HG02943 (cell line): ENCODE measurements at regions not wholly inside any gene's neighbourhood (a gene's known extent, or its start where the extent isn't known, plus 50 kb on each side); places are given as distances from the start of the nearest gene placed in this dataset.

ENCODE experiments used
- ATAC-seq: cut with Tn5 transposase; IDR thresholded peaks from one replicate; pipeline ENCODE4 v1.9.1; 2021; ENCODE audit warnings: mild to moderate bottlenecking, low read depth, moderate library complexity; ENCODE audit not compliant: unreplicated experiment

DNA sequence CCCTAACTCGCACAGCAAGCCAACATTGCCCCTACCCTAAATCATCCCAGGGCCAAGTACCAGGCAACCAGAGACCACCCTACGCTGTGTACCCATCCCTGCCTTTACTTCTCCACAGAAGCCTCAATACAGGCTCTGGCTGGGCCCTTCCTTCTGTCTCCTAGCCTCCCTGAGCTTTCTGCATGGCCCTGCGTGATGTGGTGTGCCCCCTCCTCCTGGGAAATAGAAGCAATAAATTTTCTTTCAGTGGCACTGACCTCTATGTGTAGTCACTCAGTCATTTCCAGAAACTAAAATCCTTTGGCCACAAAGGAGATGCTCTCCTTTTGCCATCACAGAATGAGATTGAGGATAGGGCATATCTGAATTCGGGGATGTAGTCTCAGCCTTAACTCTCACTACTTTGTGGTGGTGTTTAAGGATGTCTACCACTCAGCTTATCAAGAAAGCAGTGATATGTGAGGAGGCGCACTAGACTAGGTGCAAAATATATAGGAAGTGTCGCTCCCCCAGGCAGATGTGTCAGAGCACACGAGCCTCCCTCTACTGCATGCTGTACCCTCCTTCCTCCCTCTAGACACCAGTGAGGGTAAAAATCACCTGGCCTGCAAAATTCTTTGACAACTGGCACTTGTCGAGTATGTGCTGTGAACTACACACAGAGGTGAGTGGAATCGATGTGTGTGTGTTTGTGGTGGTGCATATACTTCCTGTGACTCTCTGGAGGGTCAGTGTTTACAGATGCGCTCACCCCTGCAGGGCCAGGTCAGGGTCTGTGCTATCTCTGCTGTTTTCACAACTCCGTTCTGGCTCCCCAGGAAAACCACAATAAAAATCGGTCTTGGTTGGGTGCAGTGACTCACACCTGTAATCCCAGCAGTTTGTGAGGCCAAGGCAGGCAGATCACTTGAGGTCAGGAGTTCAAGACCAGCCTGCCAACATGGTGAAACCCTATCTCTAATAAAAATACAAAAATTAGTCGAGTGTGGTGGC lies 825.9 kb upstream of the IGFBP3 start:
- no peak for ATAC-seq

DNA sequence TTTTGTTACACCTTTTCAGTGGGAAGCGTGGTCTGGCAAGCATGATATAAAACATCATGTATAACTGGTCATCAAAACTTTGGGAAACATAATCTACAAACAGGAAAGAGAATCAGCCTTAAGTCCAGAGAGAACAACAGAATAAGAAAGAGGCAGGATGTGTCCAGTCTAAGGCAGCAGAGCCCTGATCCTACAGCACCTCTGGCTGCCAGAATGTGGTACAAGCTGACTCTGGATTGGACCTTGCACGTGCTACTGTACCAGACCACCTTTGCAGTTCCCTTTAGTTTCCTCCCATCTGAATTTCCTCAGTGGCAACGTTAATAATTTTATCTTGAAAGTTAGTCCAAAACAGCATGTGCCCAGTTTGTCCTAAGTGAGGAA lies 824.6 kb upstream of the IGFBP3 start:
- ATAC-seq: no peak

DNA sequence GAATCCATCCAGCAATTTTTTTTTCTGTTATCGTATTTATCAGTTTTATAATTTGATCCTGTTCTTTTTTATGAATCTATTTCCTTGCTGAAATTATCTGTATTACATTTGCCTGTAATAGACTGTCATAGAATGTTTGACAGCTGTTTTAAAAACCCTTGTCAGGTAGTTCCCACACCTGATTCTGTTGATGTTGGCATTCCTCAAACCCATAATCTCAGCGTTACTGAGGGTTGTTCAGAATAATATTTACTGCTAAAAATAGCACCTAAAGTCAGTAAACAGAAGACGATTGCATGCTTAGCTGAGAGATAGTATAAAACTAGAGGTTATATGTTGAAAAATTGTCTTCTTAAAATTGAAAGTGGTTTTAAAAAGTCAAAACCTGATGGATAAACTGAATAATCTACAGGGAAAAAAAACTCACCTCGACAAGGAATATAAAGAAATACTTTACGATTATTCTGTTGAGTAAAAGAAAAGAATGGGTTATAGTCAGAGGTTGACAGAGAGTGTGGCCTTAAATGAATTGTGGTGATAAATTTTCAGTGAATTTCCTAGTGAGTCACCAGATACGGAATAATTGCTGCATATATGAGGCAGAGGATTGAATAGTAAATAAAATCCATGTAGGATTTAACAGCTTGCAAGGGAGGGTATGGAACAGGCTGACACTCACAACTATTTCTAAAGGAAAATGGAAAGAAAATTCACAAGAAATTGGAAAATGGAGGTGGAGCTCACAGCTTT lies 824.1 kb upstream of the IGFBP3 start:
- no peak for ATAC-seq

DNA sequence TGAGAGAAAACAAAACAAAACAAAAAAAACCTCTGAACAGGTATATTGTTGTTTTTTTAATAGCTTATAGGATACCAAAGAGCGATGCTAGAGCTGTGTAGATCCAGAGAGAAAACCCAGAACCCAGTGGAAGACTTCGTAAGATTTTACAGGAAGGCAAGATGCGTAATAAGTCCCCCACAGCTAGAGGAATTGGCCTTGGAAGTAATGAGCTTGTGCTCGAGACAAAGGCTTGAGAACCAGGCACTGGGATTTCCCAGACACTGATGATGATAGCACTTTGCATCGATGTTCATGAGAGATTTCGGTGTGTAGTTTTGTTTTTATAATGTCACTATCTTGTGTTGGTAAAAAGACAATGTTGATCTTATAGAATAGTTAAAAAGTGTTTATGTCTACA lies 821.5 kb upstream of the IGFBP3 start:
- no peak for ATAC-seq

DNA sequence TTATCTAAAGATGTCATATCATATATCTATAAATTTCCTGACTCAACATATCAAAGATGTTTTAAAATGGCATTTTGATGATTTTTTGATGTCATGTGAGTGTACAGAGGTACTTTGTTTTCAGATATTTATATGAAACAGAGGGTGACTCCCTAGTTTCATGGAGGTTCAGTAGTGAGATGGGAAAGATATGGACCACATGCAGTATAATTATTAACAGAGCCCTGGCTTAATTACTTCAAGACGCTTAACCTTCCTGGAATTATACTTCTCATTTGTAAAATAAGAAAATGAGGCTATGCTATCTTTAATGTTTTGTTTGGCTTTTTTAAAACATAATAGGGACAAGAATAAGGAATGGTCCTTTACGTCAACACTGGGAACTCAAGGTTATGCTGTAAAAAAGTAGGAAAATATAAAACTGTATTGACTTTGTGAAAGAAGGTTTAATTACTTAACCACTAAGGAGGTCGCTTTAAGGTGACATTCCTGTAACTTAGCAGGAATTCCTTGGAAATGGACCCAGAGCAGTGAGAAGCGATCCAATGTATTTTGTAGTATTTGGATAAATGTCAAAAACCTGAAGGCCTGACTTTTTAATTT lies 821.0 kb upstream of the IGFBP3 start:
- ATAC-seq: no peak

DNA sequence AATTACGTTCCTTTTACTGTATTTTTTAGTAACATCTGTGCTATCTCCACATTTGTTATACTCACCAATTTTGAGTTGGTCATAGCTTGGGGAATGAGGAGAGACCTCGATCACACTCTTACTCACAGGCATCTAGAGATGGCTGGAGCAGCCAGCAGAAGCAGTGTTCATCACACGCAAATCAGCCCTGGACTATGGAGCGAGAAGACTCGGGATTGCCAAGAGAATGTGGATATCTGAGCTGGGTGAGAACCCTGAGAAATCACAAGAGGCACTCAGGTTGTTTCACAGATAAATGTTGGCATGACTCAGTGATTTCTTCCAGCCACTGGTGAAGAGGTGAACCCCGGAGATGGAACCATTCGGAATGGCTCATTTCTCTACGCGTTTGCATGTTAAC lies 820.1 kb upstream of the IGFBP3 start:
- no peak for ATAC-seq

DNA sequence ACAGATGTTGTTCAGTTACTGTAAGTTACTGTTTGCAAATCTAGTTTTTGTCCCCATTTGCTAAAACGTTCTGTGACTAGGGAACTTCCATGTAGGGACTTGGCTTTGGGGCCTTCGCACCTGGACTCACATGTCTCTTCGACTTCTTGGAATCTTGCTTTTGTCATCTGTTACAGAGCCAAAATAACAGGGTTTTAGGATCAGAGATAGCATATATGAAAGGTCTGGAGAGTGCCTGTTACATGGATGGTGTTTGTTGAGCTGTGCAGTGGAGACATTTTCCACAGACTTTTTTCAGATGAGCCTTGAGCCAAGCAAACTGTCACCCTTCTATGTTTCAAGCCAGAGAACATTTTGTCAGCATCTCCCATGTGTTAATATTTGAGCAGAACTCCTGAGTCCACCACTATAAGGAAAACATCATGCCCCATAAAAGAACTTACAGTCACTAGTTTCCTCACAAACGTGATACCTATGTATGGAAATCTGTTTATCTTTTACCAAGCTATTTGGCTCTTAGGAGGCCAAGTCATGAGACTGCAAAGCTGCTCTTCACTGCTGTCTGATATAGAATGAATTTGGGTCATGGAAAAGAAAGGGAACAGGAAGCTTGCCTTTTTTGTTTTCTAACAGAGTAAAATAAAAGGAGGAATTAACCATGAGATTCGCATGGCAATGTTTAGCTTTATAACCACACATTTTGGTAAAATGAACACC lies 818.6 kb upstream of the IGFBP3 start:
- no peak for ATAC-seq

DNA sequence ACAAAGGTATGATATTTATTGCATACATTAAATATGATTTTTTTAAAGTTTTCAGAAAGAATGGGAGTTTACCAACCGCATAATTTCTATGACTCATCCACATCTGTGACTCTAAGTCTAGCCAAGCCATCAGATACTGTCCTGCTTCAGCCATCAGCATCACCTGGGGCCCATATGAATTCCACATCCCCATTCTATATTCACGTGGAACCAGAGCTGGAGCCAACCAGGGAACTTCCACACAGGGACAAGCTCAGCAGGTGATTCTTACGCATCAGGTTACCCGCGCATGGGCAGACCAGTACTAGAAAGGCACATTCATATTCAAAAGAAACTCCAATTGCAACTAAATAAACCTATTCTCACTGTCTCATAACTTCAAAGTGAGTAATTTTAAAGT lies 817.7 kb upstream of the IGFBP3 start:
- ATAC-seq: no peak

DNA sequence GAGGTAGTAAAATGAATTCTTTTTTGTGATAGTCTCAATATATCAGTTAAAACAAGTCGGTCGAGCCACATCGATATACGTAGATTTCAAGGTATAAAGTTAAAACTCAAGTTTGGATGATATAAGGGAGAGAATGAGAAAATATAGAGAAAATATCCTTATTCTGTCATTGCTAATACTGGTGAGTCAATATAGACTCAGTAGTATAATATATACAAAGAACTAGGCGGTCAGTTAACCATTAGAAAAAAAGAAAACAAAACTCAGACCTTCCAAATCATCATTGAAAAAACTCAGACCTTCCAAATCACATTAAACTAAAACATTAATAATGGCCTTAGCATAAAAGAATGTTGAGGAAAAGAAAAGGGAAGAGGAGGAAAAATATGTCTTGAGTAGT lies 817.1 kb upstream of the IGFBP3 start:
- no peak for ATAC-seq

DNA sequence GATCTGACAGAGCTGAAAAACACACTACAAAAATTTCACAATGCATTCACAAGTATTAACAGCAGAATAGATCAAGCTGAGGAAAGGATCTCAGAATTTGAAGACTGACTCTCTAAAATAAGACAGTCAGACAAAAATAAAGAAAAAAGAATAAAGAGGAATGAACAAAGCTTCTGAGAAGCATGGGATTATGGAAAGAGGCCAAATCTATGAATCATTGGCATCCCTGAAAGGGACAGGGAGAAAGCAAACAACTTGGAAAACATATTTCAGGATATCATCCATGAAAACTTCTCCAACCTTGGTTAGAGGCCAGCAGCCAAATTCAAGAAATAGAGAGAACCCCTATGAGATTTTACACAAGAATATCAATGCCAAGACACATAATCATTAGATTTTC lies 804.8 kb upstream of the IGFBP3 start:
- no peak for ATAC-seq

DNA sequence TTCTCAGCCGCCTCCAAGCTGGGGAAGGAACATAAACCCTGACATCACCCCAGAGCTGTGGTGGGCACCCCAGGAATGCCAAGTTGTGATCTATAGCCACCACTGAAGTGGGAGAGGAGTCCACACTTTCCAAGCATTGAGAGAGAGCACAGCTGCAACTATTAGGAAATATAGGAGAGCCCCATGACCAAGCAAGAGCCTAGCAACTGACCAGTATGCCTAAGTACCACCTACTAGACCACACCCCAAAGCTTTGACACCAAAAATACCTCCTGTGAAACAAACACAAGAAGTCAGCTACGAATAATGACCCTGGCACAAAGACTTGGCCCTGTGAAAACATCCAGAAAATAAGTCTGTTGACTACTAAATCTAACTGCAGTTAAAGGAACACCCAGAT lies 804.1 kb upstream of the IGFBP3 start:
- ATAC-seq: no peak

DNA sequence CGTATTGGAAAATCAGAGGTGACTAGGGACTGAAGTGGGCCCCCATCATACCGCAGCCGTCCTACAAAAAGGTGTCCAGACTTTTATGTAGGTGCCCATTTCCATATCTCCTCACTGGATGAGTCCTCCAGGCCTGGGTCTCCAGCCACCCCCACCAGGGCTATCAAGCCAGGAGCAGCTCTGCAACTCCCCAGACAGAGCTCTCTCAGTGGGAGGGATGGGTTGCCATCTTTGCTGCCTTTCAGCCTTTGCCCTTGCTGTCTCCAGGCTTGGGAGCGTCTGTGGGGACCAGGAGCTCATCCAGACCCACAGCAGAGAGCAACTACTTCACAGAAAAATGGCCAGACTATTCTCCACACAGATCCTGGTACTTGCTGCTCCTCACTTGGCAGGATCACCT lies 802.7 kb upstream of the IGFBP3 start:
- no peak for ATAC-seq

DNA sequence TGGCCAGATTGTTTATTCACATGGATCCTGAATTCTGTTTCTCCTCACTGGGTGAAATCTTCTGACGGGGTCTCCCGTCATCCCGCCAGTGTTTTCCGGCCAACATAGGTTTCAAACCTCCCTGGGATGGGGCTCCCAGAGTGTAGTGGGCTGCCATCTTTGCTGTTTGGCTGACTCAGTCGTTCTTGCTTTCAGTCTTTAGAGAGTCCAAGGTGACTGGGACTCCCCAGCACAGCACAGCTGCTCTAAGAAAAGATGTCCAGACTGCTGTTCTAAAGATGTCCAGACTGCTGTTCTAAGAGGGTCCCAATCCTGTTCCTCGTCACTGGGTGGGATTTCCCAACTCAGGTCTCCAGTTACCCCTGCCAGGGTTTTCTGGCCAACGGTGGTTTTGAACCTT lies 801.9 kb upstream of the IGFBP3 start:
- ATAC-seq: no peak

DNA sequence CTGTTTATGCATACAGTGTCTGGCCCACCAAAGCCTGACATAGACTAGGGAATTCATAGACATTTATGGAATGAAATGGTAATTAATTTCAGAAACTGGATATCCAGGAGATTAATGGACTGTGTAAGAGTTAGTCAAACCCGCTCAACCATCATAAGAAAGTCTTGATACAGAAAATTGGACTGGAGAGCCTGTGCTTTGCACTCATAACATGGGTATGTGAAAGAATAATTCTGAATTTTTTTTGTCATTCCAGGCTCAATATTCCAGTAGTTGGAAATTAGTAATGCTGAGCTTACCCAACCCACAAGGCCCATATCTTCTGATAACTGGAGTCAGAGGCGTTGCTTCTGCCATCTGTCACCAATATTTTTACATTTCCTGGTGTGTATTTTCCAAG lies 799.7 kb upstream of the IGFBP3 start:
- ATAC-seq: no peak

DNA sequence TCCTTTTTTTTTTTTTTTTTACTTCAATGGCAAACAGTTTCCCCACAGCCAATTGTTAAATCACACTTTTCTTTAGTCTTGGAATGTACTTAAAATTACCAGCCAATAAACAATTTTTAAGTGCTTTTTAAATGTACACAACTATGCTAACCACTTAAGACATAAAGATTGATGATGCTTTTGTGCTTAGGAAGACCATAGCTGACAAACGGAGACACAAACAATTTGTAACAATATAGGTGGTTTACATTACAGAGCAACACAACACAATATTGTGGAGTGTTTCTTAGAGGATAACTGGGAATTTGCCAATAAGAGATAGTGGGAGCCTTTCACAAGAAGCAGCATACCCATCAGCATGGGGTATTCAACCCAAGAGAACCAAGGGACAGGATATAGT lies 798.5 kb upstream of the IGFBP3 start:
- ATAC-seq: no peak

DNA sequence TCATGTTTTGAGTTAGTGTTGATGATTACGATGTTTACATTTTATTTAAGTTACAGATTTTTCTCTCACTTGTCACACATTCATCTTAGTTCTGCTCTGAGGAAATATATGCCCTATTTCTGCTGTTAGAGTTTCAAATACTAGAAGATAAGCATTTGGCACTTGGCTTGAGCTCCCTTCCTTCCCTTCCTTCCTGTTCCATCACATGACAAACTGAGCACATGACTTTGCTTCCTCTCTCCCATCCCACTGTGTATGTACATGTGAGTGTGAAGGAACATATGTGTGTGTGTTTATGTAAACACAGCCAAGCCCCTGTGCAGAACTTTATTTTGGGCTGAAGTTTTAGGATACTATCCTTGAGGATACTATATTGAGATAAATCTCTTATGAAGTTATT lies 795.9 kb upstream of the IGFBP3 start:
- no peak for ATAC-seq

DNA sequence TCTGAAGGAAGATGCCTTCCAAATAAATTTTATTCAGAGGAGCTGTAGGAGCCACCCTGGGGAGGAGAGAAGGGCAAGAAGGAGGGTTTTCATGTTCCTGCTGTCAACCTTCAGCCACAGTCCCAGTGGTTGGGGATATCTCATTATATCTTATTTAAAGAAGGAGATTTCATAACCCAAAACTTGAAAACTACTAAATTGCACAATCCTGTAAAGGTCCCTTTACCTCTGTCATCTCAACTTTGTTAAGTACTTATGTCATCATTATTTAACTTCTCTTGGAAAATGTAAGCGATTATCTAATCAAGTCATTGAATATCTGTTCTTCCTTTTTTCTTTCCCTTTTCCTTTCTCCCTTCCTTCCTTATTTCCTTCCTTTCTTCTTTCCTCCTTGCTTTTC lies 794.5 kb upstream of the IGFBP3 start:
- no peak for ATAC-seq

DNA sequence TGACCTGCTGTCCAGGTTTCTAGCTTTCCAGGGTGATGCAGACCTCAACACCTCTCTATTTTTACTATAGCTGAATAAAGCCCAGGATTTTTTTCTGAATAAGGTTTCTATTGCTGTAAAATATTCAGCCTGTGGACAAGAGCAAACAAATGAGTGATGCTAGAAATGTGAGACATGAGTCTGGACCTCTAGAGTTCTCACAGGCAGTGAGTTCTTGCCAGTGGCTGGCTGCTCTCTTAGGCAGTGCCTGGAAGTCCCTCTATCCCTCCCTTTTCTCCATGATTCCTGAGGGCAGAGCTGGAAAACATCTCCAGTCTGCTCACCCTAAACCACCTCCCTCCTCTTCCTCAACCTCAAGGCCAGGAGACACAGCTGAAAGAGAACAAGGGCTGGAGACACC lies 793.8 kb upstream of the IGFBP3 start:
- no peak for ATAC-seq

DNA sequence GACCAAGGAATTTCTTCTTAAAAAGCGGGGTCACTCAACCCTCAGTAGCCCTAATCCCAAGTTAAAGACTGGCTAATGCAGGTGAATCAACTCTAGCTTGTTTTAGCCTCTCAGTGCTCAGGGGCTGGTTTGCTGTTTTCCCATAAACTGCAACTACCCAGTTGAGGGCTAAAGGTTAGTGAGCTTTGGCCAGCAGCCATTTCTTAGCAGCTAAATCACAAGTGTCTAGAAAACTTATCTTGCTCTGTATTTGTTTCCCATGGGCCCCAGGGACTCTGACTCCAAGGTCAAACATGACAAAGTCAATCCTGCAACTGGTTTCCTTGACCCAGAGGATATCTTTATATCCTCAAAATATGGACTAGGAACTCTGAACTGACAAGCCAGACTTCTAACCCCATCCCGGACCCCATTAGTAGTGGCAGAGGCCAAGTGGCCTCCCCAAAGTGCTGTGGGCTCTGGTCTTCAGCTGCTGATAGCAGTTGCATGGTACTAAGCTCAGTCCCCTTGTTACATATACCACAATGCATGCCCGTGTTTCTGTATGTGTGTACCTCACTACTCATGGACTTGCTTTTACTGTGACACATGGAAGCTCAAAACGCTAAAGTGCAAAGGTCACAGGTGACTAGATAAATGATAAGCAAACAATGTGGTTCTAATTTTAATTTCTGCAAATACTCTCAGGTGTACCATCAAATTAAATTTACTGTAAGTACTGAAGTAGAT lies 793.0 kb upstream of the IGFBP3 start:
- ATAC-seq: no peak

DNA sequence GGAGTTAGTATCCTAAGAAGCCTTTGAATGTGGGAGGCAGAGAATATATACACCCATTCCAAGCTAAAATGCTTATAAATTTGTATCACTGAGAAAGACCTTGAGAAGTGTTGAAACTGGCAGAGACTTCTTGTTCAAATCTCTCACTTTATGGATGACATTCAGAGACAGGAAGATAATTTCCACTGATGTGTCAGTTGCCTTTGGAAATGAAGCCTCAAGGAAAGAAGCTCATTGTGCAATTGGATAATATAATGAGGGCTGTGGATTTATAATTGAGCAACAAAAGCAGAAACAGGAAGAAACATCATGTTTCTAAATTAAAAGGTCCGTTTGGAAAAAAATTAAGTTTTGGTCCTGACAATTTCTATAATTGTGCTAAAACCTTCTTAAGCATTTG lies 789.9 kb upstream of the IGFBP3 start:
- no peak for ATAC-seq
